A673 (cell line): ENCODE measurements at regions not wholly inside any gene's neighbourhood (a gene's known extent, or its start where the extent isn't known, plus 50 kb on each side); places are given as distances from the start of the nearest gene placed in this dataset.

Experiments
- BruUV-seq: library from RNA; stranded (reverse); fragments of 400-500 nt; replicated peaks from 2 replicates; lab custom pipeline; 2021; lab: Mats Ljungman, UMichigan
- CTCF ChIA-PET: fragments of 300-600 bp; sonication (Branson Sonifier 250); formaldehyde crosslinking; loops from one replicate; lab custom pipeline; 2022; ENCODE audit warnings: antibody characterized with exemption; lab: Charles Lee
- POLR2A ChIA-PET: fragments of 300-600 bp; sonication (Branson Sonifier 250); formaldehyde crosslinking; loops from one replicate; lab custom pipeline; 2022; ENCODE audit warnings: antibody characterized with exemption; ENCODE audit not compliant: low non-redundant PET; lab: Charles Lee
- DNase-seq: peaks from one replicate; pipeline ENCODE4 v3.0.0-alpha.2; 2015; ENCODE audit warnings: low spot score
- H3K27ac ChIP-seq: fragments of 200-600 bp; sonication (generic); 2 replicates; pipeline ENCODE4 v1.5.1; 2016; ENCODE audit warnings: mixed run types, low read depth, mild to moderate bottlenecking, mixed read lengths, antibody characterized with exemption, low read length; ENCODE audit not compliant: poor library complexity, severe bottlenecking
- H3K27me3 ChIP-seq: fragments of 200-600 bp; sonication (generic); replicated peaks from 2 replicates; pipeline ENCODE4 v1.6.1; 2017; ENCODE audit warnings: mixed run types, low read depth, mild to moderate bottlenecking, mixed read lengths, antibody characterized with exemption, low read length; ENCODE audit not compliant: insufficient read depth, poor library complexity
- H3K36me3 ChIP-seq: fragments of 200-600 bp; sonication (generic); 2 replicates; pipeline ENCODE4 v1.6.1; 2016; ENCODE audit warnings: mixed run types, mild to moderate bottlenecking, mixed read lengths, antibody characterized with exemption, low read length; ENCODE audit not compliant: insufficient read depth, poor library complexity, severe bottlenecking
- H3K4me1 ChIP-seq: fragments of 200-600 bp; sonication (generic); 2 replicates; pipeline ENCODE4 v1.6.1; 2017; ENCODE audit warnings: mixed run types, mild to moderate bottlenecking, mixed read lengths, antibody characterized with exemption, low read length; ENCODE audit not compliant: insufficient read depth, poor library complexity, severe bottlenecking
- H3K4me3 ChIP-seq: fragments of 200-600 bp; sonication (generic); 2 replicates; pipeline ENCODE4 v1.5.1; 2016; ENCODE audit warnings: low read depth, mixed run types, mild to moderate bottlenecking, mixed read lengths, low read length; ENCODE audit not compliant: poor library complexity, severe bottlenecking
- H3K9me3 ChIP-seq: fragments of 200-600 bp; sonication (generic); 2 replicates; pipeline ENCODE4 v1.6.1; 2016; ENCODE audit warnings: mixed run types, low read depth, mild to moderate bottlenecking, mixed read lengths, antibody characterized with exemption, low read length; ENCODE audit not compliant: poor library complexity, severe bottlenecking
- EZH2 ChIP-seq: fragments of 200-600 bp; sonication (generic); IDR thresholded peaks from 2 replicates; pipeline ENCODE4 v1.6.1; 2017; ENCODE audit warnings: borderline replicate concordance, low read depth, mild to moderate bottlenecking, mixed read lengths, antibody characterized with exemption, low read length; ENCODE audit not compliant: poor library complexity, severe bottlenecking
- intact Hi-C: fragments of 100-400 bp; cut with micrococcal nuclease; formaldehyde crosslinking; loops from one replicate; pipeline ENCODE4 v1.10.0; 2022; ENCODE audit not compliant: unreplicated experiment
- TF ChIP-seq, protein P1 (sequence below): fragments of 300-800, 200-600 bp; sonication (generic); conservative IDR thresholded peaks from 2 replicates; pipeline ENCODE4 v1.5.1; 2017; ENCODE audit warnings: low read depth, mild to moderate bottlenecking, antibody characterized with exemption, low read length, moderate library complexity, mixed read lengths

GRCh38 chr7:145729691-145730090 lies 386.9 kb upstream of the CNTNAP2 start:
- Histone ChIP-seq H3K27ac (no peak overlapping the region), H3K4me1 (no peaks in the 10 kb centered on the region), H3K9me3 (no peaks in the 10 kb centered on the region), H3K36me3 (no peaks in the 10 kb centered on the region), H3K4me3 (no peak overlapping the region), H3K27me3 (no peaks in the 10 kb centered on the region)
- TF ChIP-seq EZH2 = no peak
- TF ChIP-seq, protein P1, sequence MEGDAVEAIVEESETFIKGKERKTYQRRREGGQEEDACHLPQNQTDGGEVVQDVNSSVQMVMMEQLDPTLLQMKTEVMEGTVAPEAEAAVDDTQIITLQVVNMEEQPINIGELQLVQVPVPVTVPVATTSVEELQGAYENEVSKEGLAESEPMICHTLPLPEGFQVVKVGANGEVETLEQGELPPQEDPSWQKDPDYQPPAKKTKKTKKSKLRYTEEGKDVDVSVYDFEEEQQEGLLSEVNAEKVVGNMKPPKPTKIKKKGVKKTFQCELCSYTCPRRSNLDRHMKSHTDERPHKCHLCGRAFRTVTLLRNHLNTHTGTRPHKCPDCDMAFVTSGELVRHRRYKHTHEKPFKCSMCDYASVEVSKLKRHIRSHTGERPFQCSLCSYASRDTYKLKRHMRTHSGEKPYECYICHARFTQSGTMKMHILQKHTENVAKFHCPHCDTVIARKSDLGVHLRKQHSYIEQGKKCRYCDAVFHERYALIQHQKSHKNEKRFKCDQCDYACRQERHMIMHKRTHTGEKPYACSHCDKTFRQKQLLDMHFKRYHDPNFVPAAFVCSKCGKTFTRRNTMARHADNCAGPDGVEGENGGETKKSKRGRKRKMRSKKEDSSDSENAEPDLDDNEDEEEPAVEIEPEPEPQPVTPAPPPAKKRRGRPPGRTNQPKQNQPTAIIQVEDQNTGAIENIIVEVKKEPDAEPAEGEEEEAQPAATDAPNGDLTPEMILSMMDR = no peak
- BruUV-seq = no TSS peak
- intact Hi-C loops = no loop called here
- no peak for DNase-seq
- ChIA-PET POLR2A (no interaction called here), CTCF (no interaction called here)

DNA sequence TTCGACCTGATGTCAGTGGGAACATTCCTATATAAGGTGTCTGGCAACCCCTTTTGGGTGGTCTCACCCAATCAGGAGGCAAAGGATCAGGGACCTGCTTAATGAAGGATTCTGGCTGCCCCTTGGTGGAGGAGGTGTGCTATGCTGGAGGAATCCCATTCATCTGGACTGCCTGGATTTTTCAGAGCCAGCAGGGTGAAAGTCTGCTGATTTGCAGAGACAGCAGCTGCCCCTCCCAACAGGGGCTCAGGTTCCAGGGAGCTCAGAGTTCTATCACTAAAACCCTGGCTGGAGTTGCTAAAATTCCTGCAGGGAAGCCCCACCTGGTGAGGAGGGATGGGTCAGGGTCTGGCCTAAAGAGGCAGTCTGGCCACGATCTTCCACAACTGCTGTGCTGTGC lies 398.5 kb upstream of the CNTNAP2 start:
- intact Hi-C loops = no loop called here
- Histone ChIP-seq H3K4me3 (no peak overlapping the region), H3K36me3 (no peaks in the 10 kb centered on the region), H3K27me3 (no peaks in the 10 kb centered on the region), H3K4me1 (no peaks in the 10 kb centered on the region), H3K27ac (no peak overlapping the region), H3K9me3 (no peaks in the 10 kb centered on the region)
- TF ChIP-seq, protein P1 = no peak
- TF ChIP-seq EZH2 = no peak
- no TSS peak for BruUV-seq
- DNase-seq = no peak
- ChIA-PET POLR2A (no interaction called here), CTCF (no interaction called here)

DNA sequence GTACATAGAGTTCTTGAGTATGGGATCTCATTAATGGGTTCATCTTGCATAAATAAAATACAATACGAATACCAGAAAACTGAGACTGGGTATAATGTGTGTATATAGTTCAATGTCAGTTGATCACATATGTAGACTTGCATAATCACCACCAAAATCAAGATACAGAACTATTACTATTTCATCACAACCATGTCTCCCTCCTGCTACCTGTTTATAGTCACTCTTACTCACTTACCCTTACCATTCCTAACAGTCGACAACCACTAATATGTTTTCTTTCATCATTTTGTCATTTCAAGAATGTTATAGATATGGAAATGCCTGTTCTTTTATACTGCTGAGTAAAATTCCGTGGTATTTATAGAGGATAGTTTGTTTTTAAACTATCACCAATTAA lies 416.1 kb upstream of the CNTNAP2 start:
- H3K27ac ChIP-seq = no peak overlapping the region
- ChIA-PET POLR2A (no interaction called here), CTCF (no interaction called here)
- no peaks in the 10 kb centered on the region for H3K36me3 ChIP-seq
- no peaks in the 10 kb centered on the region for H3K4me1 ChIP-seq
- H3K27me3 ChIP-seq = no peaks in the 10 kb centered on the region
- TF ChIP-seq, protein P1 = no peak
- TF ChIP-seq EZH2 = no peak
- BruUV-seq = no TSS peak
- intact Hi-C loops = no loop called here
- H3K9me3 ChIP-seq = no peaks in the 10 kb centered on the region
- H3K4me3 ChIP-seq = no peak overlapping the region
- no peak for DNase-seq
